ENCODE measurements at regions not wholly inside any gene's neighbourhood (a gene's known extent, or its start where the extent isn't known, plus 50 kb on each side); places are given as distances from the start of the nearest gene placed in this dataset.

- 48 to 52% methylated on average over 3 of the region's 3 CpGs for WGBS, 2 donors
- H3K9me3 ChIP-seq (ENCODE audit: control insufficient read depth in 4 of 4, insufficient read depth in 3 of 4, low read length in 3 of 4), result no peaks in the 10 kb centered on the region
- no peak overlapping the region for H3K4me3 ChIP-seq
- no peak for TF ChIP-seq CTCF (IDR thresholded peaks at IDR 0.05; ENCODE audit: control extremely low read depth, extremely low read depth)
- H3K9ac ChIP-seq (ENCODE audit: insufficient read depth in 1 of 2, low read length in 2 of 2), result no peak overlapping the region
- H3K27me3 ChIP-seq (ENCODE audit: control insufficient read depth in 3 of 3, insufficient read depth in 3 of 3, low read length in 2 of 3), result no peaks in the 10 kb centered on the region
- DNase-seq (no peak), ATAC-seq (ENCODE audit: insufficient read depth, low FRiP score) (no peak)
- no peaks in the 10 kb centered on the region for H3K36me3 ChIP-seq (ENCODE audit: control insufficient read depth in 4 of 4, insufficient read depth in 4 of 4, low read length in 4 of 4)
- peaks cover 0 to 12% (median 5%) of the 10 kb centered on the region in 5 donors for H3K4me1 ChIP-seq (ENCODE audit: control insufficient read depth in 5 of 5, insufficient read depth in 5 of 5, low read length in 5 of 5)
- H3K27ac ChIP-seq (ENCODE audit: low read depth in 1 of 2, low read length in 1 of 2), result no peak overlapping the region
Observed at GRCh38 chr1:81548918-81549587, 251.7 kb upstream of the ADGRL2 start.

GRCh38 chr1:81547912-81548303, 252.8 kb upstream of the ADGRL2 start:
- Histone ChIP-seq H3K27me3 (ENCODE audit: control insufficient read depth in 3 of 3, insufficient read depth in 3 of 3, low read length in 2 of 3) (no peaks in the 10 kb centered on the region), H3K9me3 (ENCODE audit: control insufficient read depth in 4 of 4, insufficient read depth in 3 of 4, low read length in 3 of 4) (peaks cover 0 to 2% (median 0%) of the 10 kb centered on the region in 4 donors), H3K27ac (ENCODE audit: low read depth in 1 of 2, low read length in 1 of 2) (no peak overlapping the region), H3K4me3 (no peak overlapping the region), H3K9ac (ENCODE audit: insufficient read depth in 1 of 2, low read length in 2 of 2) (no peak overlapping the region), H3K4me1 (ENCODE audit: control insufficient read depth in 5 of 5, insufficient read depth in 5 of 5, low read length in 5 of 5) (peaks cover 0 to 14% (median 5%) of the 10 kb centered on the region in 5 donors), H3K36me3 (ENCODE audit: control insufficient read depth in 4 of 4, insufficient read depth in 4 of 4, low read length in 4 of 4) (no peaks in the 10 kb centered on the region)
- ATAC-seq (ENCODE audit: insufficient read depth, low FRiP score) (no peak), DNase-seq (no peak)
- WGBS, 2 donors, result 83 to 92% methylated on average over 2 of the region's 2 CpGs
- no peak for TF ChIP-seq CTCF (IDR thresholded peaks at IDR 0.05; ENCODE audit: control extremely low read depth, extremely low read depth)

GRCh38 chr1:81547261-81547911, 253.3 kb upstream of the ADGRL2 start:
- no peak for ATAC-seq (ENCODE audit: insufficient read depth, low FRiP score)
- H3K27me3 ChIP-seq (ENCODE audit: control insufficient read depth in 3 of 3, insufficient read depth in 3 of 3, low read length in 2 of 3), result no peaks in the 10 kb centered on the region
- no peak overlapping the region for H3K9ac ChIP-seq (ENCODE audit: insufficient read depth in 1 of 2, low read length in 2 of 2)
- H3K27ac ChIP-seq (ENCODE audit: low read depth in 1 of 2, low read length in 1 of 2), result no peak overlapping the region
- H3K4me1 ChIP-seq (ENCODE audit: control insufficient read depth in 5 of 5, insufficient read depth in 5 of 5, low read length in 5 of 5), result peaks cover 0 to 18% (median 5%) of the 10 kb centered on the region in 5 donors
- H3K36me3 ChIP-seq (ENCODE audit: control insufficient read depth in 4 of 4, insufficient read depth in 4 of 4, low read length in 4 of 4), result no peaks in the 10 kb centered on the region
- peaks cover 0 to 2% (median 0%) of the 10 kb centered on the region in 4 donors for H3K9me3 ChIP-seq (ENCODE audit: control insufficient read depth in 4 of 4, insufficient read depth in 3 of 4, low read length in 3 of 4)
- no peak for DNase-seq
- no peak overlapping the region for H3K4me3 ChIP-seq
- TF ChIP-seq CTCF (IDR thresholded peaks at IDR 0.05; ENCODE audit: control extremely low read depth, extremely low read depth), result no peak
- 88 to 91% methylated on average over 6 of the region's 6 CpGs for WGBS, 2 donors

Data from lung (tissue), 11 donors.